Body of pancreas (tissue), 4 donors: ENCODE measurements at regions not wholly inside any gene's neighbourhood (a gene's known extent, or its start where the extent isn't known, plus 50 kb on each side); places are given as distances from the start of the nearest gene placed in this dataset.

Experiments used
- ATAC-seq: fragments of 150-250 bp; one replicate; pipeline ENCODE4 v1.9.1; 2016
- DNase-seq, 4 donors: peaks; one replicate each; pipeline ENCODE4 v3.0.0-alpha.2; 2019
- H3K27ac ChIP-seq, 4 donors: fragments of 200-600 bp; sonication (generic); 1 replicate in 3 of 4; 2 replicates in 1 of 4; pipeline versions ENCODE4 v1.5.1 to v1.6.1; 2016 to 2019; ENCODE audit warnings: mild to moderate bottlenecking in 1 of 4, mixed read lengths in 1 of 4, moderate library complexity in 1 of 4
- H3K27me3 ChIP-seq, 2 donors: fragments of 200-600 bp; sonication (generic); one replicate each; pipeline ENCODE4 v1.6.0; 2016; ENCODE audit warnings: mild to moderate bottlenecking in 1 of 2
- H3K36me3 ChIP-seq, 2 donors: fragments of 200-600 bp; sonication (generic); replicated peaks in 1 of 2; 2 replicates each; pipeline ENCODE4 v1.5.1; 2016; ENCODE audit warnings: low read depth in 2 of 2; ENCODE audit not compliant: insufficient read depth in 1 of 2
- H3K4me1 ChIP-seq: fragments of 200-600 bp; sonication (generic); one replicate; pipeline ENCODE4 v1.6.0; 2016
- H3K4me3 ChIP-seq, 2 donors: fragments of 200-600 bp; sonication (generic); 1 replicate in 1 of 2; 2 replicates in 1 of 2; pipeline ENCODE4 v1.5.1; 2016 to 2019
- H3K9me3 ChIP-seq, 3 donors: fragments of 200-600 bp; sonication (generic); 1 replicate in 2 of 3; 2 replicates in 1 of 3; pipeline ENCODE4 v1.5.1; 2016
- POLR2A ChIP-seq, 3 donors: fragments of 450-650 bp; IDR thresholded peaks; one replicate each; pipeline ENCODE4 v1.6.1; 2016; ENCODE audit warnings: antibody characterized with exemption in 3 of 3, mild to moderate bottlenecking in 2 of 3
- WGBS, 2 donors: methylation state at CpG; one replicate each; pipeline ENCODE4 v1.1.5; 2017; 5-methylcytosine and 5-hydroxymethylcytosine counted together
- intact Hi-C: fragments of 100-400 bp; cut with DNase I; formaldehyde crosslinking; loops from one replicate; pipeline ENCODE4 v1.15.1; 2023
- TF ChIP-seq, protein P1 (sequence below), 7 experiments: fragments of 450-650 bp in 4 of 7; fragments of 200-600 bp in 3 of 7; sonication (generic) in 3 of 7; IDR thresholded peaks; one replicate each; pipeline ENCODE4 v1.5.1; 2016 to 2019; ENCODE audit warnings: antibody characterized with exemption in 7 of 7

DNA sequence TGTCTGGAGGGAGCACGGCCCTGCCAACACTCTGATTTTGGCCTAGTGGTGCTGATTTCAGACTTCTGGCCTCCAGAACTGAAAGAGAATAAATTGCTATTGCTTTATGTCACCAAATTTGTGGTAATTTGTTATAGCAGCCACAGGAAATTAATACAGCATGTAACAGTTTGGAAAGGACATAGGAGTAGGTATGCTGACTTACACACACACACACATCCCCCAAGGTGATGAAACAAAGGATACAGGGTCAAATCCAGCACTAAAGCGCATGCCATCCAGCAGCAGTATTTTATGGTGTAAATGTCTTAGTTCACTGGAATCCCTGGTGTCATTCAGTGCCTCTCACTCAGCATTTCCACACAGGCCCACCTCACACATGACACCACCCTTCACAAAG is 72.2 kb upstream of the MAN1A2 start:
- Histone ChIP-seq H3K27ac (no peak overlapping the region), H3K36me3 (no peaks in the 10 kb centered on the region), H3K4me3 (no peak overlapping the region), H3K27me3 (no peaks in the 10 kb centered on the region), H3K4me1 (no peaks in the 10 kb centered on the region), H3K9me3 (no peaks in the 10 kb centered on the region)
- DNase-seq (no peak), ATAC-seq (no peak)
- no peak for TF ChIP-seq POLR2A (IDR thresholded peaks at IDR 0.05)
- TF ChIP-seq, protein P1, sequence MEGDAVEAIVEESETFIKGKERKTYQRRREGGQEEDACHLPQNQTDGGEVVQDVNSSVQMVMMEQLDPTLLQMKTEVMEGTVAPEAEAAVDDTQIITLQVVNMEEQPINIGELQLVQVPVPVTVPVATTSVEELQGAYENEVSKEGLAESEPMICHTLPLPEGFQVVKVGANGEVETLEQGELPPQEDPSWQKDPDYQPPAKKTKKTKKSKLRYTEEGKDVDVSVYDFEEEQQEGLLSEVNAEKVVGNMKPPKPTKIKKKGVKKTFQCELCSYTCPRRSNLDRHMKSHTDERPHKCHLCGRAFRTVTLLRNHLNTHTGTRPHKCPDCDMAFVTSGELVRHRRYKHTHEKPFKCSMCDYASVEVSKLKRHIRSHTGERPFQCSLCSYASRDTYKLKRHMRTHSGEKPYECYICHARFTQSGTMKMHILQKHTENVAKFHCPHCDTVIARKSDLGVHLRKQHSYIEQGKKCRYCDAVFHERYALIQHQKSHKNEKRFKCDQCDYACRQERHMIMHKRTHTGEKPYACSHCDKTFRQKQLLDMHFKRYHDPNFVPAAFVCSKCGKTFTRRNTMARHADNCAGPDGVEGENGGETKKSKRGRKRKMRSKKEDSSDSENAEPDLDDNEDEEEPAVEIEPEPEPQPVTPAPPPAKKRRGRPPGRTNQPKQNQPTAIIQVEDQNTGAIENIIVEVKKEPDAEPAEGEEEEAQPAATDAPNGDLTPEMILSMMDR (IDR thresholded peaks at IDR 0.05): no peak
- WGBS, 2 donors: 97 to 98% methylated on average over 2 of the region's 2 CpGs
- intact Hi-C loops: no loop called here

DNA sequence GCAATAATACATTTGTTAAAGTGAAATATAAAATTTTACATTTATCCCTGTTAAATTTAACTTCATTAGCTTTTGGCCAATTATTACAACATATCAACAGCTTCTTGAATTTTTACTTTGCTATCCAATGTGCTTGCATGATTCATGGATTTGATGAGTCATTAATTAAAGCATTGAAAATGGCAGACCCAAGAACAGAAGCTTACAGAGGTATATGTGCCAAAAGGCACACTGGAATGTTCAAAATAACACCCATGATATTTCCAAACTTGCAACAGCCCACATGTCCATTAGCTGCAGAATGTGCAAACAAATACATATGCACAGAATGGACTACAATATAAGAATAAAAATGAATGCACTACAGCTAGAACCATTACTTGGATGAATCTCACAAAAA is 76.4 kb upstream of the MAN1A2 start:
- H3K27ac ChIP-seq: no peak overlapping the region
- DNase-seq (no peak), ATAC-seq (no peak)
- H3K4me1 ChIP-seq: no peaks in the 10 kb centered on the region
- no peak overlapping the region for H3K4me3 ChIP-seq
- TF ChIP-seq POLR2A (IDR thresholded peaks at IDR 0.05): no peak
- TF ChIP-seq, protein P1 (IDR thresholded peaks at IDR 0.05): no peak
- intact Hi-C loops: no loop called here
- H3K36me3 ChIP-seq: no peaks in the 10 kb centered on the region
- no peaks in the 10 kb centered on the region for H3K27me3 ChIP-seq
- H3K9me3 ChIP-seq: no peaks in the 10 kb centered on the region

DNA sequence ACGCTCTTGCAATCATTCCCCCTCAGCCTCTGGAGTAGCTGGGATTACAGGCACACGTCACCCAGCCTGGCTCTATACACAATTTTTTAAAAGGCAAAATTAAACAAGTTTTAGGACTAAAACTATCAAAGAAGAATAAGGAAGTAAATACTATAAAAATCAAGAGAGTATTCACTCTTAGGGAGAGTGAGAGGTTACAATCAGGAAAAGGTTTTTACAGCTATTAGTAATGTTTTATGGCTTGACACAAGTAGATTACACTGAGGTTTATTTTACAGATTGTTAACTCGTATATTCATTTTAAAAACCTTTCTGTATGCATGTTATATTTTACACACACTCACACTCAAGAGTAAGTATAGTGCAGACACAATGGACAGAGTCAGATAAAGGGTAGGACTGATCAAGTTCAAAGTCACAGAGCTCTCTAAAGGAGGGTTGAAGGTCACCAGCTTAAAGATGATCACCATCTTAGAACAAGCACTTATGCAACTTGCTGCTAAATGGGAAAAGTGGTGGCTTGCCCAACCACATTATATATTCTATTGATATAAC is 77.9 kb upstream of the MAN1A2 start:
- intact Hi-C loops: loop anchor here (5.0 to 10.0 kb wide), 3 partner anchors 165 to 555 kb away; partner anchors contain the start of gene TRIM45

DNA sequence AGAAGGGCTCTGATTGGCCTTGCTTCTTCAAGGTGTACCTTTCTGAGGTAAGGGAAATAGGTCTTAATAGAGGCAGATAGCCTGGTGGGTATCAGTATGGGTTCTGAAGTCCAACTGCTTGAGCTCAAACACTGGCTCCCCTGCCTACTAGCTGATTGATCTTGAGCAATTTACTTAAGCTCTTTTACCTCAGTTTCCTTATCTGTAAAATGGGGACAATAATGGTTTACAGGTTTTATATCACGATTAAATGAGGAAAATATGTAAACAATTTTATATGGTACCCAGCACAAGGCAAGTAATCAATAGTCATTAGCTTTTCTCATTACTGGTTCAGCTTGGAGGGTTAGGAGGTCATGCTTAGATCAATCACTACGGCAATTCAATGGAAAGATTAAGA is 75.8 kb upstream of the VTCN1 start:
- Histone ChIP-seq H3K4me3 (no peak overlapping the region), H3K9me3 (no peaks in the 10 kb centered on the region), H3K36me3 (no peaks in the 10 kb centered on the region), H3K4me1 (no peaks in the 10 kb centered on the region), H3K27ac (no peak overlapping the region), H3K27me3 (no peaks in the 10 kb centered on the region)
- ATAC-seq (no peak), DNase-seq (no peak)
- intact Hi-C loops: loop anchor here (5.0 to 10.0 kb wide), 3 partner anchors 162 to 552 kb away; partner anchors contain the start of gene TRIM45
- TF ChIP-seq, protein P1 (IDR thresholded peaks at IDR 0.05): no peak
- TF ChIP-seq POLR2A (IDR thresholded peaks at IDR 0.05): no peak
- 79 to 80% methylated on average over 2 of the region's 2 CpGs for WGBS, 2 donors

More for the DNA sequence above, 77.9 kb upstream of the MAN1A2 start:
- TF ChIP-seq, protein P1 (IDR thresholded peaks at IDR 0.05): no peak
- no peak for TF ChIP-seq POLR2A (IDR thresholded peaks at IDR 0.05)
- 77 to 82% methylated on average over 3 of the region's 3 CpGs for WGBS, 2 donors
- no peak overlapping the region for H3K27ac ChIP-seq
- no peak overlapping the region for H3K4me3 ChIP-seq
- H3K27me3 ChIP-seq: no peaks in the 10 kb centered on the region
- no peak for DNase-seq
- H3K36me3 ChIP-seq: no peaks in the 10 kb centered on the region
- no peaks in the 10 kb centered on the region for H3K9me3 ChIP-seq
- no peaks in the 10 kb centered on the region for H3K4me1 ChIP-seq
- no peak for ATAC-seq

DNA sequence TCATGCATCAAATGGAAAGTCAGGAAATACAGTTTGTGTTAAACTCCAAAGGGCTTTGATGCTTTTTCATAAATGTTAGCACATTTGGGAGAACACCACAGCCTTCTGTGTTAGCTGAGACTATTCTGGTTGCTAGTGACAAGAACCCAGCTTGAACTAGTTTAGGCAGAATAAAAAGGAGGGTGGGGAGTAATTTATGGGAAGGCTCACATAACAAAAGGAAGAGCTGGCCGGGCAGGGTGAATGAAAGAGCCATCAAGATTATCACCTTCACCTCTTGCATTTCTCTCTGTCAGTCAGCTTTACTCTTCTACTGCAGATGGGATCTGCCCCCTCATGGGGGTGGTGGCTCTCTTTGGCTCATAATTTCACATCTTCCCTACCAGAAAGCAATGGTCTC is 75.4 kb upstream of the VTCN1 start:
- Histone ChIP-seq H3K4me1 (no peaks in the 10 kb centered on the region), H3K9me3 (no peaks in the 10 kb centered on the region), H3K4me3 (no peak overlapping the region), H3K27me3 (no peaks in the 10 kb centered on the region), H3K27ac (no peak overlapping the region), H3K36me3 (no peaks in the 10 kb centered on the region)
- intact Hi-C loops: loop anchor here (5.0 to 10.0 kb wide), 3 partner anchors 161 to 551 kb away; partner anchors contain the start of gene TRIM45
- TF ChIP-seq, protein P1 (IDR thresholded peaks at IDR 0.05): no peak
- no peak for TF ChIP-seq POLR2A (IDR thresholded peaks at IDR 0.05)
- no peak for DNase-seq
- 24 to 50% methylated on average over 1 of the region's 1 CpG for WGBS, 2 donors
- no peak for ATAC-seq
